A172 (cell line): ENCODE measurements at regions not wholly inside any gene's neighbourhood (a gene's known extent, or its start where the extent isn't known, plus 50 kb on each side); places are given as distances from the start of the nearest gene placed in this dataset.
"Not testable (repeated sequence)": the region's sequence is repeated elsewhere in the genome, so short reads cannot be mapped to it uniquely, and the experiment has no call there.

ENCODE experiments used
- DNase-seq: peaks from one replicate; pipeline ENCODE4 v3.0.0-alpha.2; 2015; ENCODE audit warnings: low spot score

DNA sequence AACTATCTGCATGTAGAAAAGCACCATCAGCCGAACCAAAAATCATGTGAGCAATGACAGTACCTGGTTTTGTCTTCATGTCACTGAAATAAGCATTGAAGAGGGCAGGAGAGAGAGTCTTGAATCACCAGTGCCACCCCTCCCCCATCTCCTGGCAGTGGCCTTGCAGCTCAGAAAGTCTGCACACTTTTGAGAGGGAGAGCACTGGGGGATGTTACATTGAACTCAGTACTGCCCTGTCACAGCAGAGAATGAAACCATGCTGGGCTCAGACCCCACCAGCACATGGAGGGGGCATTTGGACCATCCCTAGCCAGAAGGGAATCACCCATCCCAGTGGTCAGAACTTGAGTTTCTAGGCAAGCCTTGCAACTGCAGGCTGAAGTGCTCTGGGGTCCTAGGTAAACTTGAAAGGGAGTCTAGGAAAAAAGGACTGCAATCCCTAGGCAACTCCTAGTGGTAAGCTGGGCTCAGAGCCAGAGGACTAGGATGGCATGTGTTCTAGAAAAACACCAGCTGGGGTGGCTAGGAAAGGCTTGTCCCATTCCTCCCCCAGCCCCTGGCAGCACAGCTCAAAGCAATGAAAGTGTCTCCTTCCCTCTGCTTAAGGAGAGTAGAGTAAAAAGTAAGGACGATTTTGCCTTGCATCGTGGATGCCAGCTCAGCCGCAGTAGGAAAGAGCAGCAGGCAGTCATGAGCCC, 259.9 kb upstream of the MYT1L start:
- DNase-seq = no peak

DNA sequence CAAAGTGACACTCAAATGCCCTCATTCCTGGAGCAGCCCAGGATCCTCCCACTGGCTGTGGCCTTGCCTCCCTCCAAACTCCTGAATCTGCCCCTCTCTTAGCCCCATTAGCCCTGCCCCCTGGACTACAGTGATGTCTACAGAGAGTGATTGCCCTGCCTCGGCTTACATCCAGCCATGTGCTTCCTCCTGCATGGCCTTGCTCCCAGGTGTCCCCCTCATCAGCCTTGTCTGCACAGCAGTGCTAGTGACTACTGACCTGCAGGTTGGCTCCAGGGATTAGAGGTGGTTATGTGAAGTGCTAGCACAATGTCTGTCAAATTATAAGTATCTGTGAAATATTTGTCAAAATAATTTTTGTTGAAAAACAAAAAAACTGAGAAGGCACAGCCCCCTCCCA, 259.1 kb upstream of the MYT1L start:
- no peak for DNase-seq

DNA sequence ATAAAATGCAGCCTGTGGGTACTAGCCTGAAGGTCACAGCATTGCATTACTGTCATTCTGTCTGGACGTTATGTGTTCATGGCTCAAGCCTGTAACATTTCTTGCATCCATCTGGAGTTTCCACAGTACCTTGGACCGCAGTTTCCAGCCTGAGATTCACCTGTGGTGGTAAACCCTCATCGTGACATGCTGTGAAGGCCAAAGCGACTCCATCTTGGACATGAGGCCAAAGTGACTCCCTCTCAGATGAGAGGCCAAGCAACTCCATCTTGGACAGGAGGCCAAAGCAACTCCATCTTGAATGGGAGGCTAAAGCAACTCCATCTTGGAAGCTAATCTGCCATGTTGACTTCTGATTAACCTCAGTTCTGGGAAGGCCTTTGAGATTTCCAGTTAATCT, 257.7 kb upstream of the MYT1L start:
- DNase-seq = no peak

DNA sequence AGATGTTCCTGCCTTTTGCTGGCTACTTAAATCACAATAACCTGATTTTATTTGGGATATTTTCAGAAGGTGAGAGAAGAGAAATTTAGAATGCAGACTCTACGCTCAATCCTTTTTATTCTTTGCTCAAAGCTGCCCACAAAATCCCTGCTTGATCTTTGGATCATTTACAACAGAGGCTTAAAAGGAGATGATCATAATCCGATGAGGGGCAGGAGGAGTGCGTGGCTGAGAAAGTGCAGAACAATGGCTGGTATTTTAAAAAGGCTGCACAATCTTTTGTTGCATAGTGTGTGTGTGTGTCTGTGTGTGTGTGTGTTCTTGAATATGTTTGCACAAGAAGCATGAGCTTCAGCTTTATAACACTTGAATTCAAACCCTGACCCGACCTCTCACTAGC, 256.3 kb upstream of the MYT1L start:
- DNase-seq = no peak

DNA sequence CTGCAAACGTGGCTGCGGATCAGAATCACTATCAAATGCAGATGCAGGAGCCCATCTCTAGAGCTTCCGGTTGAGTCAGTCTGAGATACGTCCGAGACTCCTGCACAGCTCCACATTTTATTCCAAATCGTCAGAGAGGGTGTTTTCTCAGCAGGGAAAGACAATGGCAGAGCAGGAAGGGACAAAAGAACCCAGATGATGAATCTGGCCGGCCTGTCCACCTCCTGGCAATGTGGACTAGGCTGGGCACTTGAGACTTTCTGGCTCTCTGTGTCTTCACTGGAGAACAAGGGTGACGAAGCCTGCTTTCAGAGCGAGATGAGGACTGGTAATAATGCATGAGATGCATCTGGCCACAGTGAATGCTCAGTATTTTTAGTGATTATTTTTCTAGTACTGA, 255.9 kb upstream of the MYT1L start:
- DNase-seq = no peak

DNA sequence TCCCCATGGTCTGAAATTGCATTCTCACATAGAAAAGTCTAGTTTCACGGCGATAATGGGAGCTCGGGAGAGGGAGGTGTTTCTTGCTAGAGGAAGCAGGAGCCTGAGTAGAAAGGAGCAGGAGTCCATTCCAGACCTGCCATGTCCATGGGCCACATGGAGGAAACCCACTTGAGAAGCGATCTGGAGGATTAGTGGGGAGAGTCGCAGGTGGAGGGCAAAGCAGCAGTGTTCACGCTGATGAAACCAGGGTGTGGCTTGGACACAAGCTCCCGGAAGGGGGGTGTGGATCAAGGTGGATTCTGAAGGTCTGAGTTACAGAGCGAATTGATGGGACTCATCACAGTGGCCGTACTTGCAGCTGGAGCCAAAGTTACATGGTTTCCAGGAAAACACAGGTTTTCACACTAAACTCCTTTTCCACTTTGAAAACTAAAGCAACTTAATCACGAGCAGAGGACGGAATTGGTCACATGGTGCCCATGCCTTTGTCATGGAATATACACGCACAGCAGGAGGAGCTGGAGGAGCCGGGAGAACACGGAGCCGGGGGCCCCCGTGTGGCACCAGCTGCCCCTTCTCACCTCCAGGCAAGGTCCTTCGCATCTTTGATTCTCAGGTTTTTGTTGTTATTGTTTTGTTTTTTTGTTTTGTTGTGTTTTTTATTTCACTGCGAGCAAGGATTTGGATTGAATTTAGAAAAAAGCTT, 255.1 kb upstream of the MYT1L start:
- DNase-seq = no peak

DNA sequence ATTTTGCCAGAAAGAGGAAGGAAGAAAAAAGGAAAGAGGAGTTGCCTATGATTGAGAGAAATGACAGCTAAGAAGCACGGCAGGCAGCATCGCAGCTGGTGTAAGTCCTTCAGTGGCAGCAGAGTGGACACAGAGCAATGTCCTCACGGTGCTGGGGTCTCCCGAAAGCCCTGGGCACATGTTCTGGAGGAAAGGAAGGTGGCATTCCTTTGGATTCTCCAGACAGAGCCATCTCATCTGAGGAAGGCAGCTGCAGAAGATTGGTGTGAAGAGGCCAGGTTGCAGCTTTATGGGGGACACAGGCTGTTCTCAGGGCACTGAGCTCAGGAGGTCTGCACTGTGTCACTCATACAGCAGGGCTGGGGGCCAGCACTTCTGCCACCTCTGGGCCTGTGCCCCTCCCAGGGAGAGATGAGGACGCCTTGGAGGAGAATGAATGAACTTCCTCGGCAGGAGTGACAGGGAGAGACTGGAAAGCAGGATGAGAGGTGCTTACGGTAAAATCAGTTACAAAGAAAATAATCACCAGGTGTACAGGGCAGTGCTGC, 252.0 kb upstream of the MYT1L start:
- DNase-seq = no peak

DNA sequence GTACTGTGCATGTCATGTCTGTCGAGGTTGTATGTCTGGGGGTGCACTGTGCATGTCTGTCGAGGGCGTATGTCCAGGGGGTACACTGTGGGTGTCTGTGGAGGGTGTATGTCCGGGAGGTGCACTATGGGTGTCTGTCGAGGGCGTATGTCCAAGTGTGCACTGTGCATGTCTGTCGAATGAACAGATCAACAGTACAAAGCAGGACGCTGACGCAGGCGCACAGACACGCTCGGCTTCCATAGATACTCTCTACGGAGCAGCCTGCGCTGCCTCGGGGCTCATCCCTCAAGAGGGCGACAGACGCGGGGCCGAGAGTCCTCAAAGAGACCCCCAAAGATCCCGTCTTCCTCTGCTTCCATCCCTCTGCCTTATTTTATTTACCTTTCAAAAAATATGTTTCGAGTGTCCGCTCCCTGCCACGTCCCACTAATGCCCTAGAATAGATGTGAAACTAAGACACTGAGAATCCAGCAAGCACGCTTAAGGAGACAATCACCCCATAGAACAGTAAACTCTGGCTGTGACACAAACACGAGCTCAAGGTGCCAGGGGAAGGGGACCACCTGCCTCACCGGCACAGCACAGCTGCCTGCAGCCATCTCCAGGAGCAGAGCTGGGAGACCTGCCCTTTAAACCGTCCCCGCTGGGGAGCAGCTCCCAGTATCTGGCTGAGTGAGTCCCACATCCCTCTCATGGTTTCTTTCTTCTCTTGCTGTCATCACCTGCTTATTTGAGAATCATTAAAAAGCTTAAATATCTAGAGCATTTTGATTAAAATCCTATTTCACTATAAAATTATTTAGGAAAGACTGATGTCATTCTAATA, 250.5 kb upstream of the MYT1L start:
- no peak for DNase-seq

DNA sequence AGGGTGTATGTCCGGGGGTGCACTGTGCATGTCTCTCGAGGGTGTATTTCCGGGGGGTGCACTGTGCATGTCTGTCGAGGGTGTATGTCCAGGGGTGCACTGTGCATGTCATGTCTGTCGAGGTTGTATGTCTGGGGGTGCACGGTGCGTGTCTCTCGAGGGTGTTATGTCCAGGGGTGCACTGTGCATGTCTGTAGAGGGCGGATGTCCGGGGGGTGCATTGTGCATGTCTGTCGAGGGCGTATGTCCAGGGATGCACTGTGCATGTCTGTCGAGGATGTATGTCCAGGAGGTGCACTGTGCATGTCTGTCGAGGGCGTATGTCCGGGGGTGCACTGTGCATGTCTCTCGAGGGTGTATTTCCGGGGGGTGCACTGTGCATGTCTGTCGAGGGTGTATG, 249.8 kb upstream of the MYT1L start:
- not testable (repeated sequence) for DNase-seq

DNA sequence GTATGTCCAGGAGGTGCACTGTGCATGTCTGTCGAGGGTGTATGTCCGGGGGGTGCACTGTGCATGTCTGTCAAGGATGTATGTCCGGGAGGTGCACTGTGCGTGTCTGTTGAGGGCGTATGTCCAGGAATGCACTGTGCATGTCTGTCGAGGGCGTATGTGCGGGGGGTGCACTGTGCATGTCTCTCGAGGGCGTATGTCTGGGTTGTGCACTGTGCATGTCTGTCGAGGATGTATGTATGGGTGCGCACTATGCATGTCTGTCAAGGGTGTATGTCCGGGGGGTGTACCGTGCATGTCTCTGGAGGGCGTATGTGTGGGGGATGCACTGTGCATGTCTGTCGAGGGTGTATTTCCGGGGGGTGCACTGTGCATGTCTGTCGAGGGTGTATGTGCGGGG, 249.3 kb upstream of the MYT1L start:
- DNase-seq = no peak

DNA sequence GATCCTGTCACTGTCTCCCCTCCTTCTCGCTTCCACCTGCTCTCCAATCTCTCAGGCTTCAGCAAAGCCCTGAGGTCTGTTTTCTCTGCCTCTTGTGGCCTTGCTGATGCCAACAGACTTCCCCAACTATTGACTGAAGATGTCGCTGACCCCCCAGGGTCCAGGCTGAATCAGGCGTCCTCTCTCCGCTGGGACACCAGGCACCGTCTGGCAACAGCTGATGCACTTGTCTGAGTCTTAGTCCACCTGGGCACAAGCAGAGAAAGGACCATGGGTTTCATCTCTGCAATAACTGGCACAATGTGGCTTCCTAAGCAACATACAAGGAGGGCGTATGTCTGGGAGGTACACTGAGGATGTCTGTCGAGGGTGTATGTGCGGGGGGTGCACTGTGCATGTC, 248.7 kb upstream of the MYT1L start:
- DNase-seq = no peak

DNA sequence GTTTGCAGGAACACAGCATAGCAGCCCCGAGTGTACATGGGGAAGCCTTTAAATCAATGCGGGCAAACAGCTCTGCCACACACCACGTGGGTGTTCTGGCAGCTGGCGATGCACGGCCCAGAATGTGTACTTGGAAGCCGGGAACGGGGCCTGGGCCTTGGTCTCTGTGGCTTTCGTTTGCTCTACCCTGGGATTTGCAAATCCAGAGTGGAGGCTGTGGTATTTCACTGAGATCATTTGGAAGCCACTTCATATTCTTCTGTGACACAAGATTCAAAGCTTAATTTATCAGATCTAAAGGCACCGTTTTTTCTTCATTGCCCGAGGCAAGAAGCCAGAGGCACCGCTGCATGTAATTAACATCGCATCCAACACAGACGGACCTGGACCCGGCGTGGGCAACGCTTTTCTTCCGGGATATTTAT, 246.3 kb upstream of the MYT1L start:
- no peak for DNase-seq

DNA sequence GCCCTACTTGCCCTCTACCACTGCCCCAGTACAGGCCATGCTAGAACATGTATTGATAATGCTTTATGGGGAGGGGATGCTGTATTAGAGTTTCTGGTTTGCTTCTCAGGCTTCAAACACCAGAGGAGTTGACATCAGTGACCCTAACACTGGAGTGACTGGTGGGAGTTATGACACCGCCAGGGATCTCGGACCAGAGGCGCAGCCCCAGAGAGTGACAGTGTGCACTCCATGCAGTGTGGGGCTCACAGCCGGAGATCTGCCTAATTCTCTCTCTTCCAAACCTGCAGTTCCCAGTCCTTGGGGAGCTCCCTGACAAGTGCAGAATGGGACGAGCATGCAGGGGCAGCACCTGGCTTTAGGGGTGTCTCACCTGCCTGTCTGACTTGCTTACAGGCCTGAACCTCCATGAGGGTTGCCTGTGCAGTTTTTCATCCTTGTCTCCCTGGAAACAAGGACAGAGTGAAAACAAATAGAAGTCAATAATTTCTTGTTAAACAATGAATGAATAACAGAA, 244.9 kb upstream of the MYT1L start:
- no peak for DNase-seq

DNA sequence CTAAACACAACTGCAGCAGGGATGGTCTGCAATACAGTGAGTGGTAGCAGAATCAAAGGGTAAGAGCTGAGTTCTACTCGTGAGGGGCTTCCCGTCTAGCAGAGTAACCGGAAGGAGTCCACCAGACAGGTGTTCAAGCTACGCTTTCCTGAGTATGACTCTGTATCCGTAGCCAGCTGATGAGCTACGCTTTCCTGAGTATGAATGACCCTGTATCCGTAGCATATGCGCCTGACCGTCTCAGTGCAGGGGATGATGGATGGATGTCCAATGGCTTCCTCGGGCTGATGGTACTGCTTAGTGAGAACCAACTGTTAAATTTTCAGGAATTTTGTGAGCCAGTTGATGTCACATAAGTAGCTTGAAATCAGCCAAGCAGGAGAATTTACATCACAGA, 244.1 kb upstream of the MYT1L start:
- DNase-seq = no peak

DNA sequence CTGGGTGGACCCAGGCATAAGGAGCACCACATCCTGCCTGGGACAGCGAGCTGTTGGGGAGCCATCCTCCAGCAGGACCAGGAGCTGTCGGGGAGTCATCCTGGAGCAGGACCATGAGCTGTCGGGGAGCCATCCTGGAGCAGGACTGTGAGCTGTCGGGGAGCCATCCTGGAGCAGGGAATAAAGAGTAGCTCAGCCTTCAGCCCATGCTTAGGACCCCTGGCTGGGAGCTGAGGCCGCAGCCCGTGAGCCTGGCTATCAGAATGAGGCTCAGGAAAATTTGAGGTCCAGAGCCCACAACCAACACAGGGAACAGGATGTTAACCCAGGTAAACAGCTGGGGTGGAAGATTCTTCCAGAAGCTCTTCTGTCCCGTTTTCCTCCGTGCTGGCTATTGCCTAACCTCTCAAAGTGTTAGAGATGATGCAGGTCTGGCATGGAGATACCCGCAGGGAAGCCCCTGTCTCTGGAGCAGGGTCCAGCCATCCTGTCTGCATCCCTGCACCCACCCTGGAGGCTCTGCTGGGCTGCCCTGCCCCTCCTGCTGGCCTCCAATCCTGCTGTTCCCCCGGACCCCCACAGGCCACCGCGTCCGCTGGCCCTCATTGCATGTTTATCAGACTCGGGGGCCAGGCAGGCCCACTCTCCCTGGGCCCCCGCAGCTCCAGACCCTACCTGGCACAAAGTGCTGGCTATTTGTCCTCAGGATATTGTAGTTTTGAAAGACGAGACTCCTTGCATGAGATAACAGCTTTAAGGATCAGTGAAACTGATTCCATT, 243.5 kb upstream of the MYT1L start:
- DNase-seq = no peak

DNA sequence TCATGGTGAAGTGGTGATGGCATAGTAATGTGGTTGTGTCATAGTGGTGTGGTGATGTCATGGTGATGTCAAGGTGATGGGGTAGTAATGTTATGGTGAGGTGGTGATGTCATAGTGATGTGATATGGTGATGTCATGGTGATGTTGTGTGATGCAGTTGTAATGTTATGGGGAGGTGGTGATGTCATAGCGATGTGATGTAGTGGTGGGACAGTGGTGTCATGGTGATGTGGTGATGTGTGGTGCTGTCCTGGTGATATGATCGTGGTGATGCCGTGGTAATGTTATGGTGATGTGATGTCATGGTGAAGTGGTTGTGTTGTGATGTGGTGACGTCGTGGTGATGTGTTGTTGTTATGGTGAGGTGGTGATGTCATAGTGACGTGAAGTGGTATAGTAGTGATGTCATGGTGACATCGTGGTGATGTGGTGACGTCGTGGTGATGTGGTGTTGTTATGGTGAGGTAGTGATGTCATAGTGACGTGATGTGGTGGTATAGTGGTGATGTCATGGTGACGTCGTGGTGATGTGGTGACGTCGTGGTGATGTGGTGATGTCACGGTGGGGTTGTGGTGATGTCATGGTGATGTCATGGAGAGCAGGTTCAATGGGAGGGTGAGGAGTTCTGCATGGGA, 242.7 kb upstream of the MYT1L start:
- DNase-seq = no peak

DNA sequence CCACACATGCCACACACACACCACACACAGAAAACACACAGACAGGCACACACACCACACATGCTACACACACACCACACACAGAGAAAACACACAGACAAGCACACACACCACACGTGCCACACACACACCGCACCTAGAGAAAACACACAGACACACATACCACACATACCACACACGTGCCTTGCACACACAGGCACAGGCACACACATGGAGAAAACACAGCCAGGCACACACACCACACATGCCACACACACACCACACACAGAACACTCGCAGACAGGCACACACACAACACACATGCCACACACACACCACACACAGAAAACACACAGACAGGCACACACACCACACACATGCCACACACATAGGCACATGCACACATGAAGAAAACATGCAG, 242.1 kb upstream of the MYT1L start:
- DNase-seq = no peak

DNA sequence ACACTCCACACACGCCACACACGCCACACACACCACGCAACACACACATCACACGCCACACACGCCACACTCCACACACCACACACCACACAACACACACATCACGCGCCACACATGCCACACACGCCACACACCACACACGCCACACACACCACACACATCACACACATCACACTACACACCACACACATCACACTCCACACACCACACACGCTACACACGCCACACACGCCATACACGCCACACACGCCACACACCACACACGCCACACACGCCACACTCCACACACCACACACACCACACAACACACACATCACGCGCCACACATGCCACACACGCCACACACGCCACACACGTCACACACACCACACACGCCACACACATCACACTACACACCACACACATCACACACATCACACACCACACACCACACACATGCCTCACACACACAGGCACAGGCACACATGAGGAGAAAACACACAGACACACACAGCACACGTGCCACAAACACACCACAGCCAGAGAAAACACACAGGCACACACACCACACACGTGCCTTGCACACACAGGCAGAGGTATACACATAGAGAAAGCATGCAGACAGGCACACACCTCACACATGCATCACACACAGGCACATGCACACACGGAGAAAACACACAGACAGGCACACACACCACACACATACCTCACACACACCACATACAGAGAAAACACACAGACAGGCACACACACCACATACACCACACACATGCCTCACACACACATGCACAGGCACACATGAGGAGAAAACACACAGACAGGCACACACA, 241.5 kb upstream of the MYT1L start:
- DNase-seq = no peak

DNA sequence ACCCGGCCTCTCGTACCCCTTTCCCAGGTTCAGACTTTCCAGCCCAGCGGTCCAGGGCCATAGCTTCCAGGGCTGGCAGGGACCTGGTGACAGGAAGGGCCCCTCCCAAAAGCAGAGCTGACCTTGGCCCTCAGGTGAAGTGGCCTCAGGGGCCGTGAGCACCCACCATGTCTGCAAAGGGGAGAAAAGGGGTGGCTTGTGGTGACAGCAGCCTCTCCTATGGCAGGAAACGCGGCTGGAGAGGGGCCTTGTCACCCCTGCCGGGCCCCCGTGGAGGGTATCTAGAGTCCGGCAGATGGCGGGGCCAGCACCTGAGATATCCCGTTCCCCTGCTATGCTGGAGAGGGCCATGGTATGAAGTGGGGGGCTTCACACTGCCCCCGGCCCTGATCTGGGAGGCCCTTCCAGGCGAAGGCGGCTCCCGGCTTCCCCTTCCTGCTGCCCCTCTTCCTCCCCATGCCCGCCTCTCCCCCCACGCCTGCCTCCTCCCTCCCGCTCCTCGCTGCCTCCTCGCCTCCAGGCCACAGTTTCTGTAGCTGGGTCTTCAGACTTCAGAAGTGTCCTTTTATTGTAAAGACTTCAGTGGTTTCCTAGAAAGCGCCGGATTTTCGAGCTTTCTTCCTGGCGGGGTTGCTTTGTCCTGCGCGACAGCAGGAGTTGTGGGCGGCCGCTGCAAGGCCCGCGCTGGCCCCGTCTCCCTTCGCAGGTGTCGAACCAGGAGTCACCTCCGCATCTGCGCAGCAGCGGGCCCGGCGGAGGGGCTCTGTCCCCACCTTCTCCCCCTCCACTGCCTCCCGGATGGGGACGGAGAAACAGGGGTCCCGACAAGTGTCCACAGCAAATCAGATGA, 240.5 kb upstream of the MYT1L start:
- no peak for DNase-seq
